Hematopoietic multipotent progenitor cell (in vitro differentiated cells): ENCODE measurements at regions not wholly inside any gene's neighbourhood (a gene's known extent, or its start where the extent isn't known, plus 50 kb on each side); places are given as distances from the start of the nearest gene placed in this dataset.

Experiments
- DNase-seq, 3 donors: peaks; one replicate each; pipeline ENCODE4 v3.0.0-alpha.2; 2011 to 2015; ENCODE audit warnings: low read depth in 2 of 3, low spot score in 2 of 3

DNA sequence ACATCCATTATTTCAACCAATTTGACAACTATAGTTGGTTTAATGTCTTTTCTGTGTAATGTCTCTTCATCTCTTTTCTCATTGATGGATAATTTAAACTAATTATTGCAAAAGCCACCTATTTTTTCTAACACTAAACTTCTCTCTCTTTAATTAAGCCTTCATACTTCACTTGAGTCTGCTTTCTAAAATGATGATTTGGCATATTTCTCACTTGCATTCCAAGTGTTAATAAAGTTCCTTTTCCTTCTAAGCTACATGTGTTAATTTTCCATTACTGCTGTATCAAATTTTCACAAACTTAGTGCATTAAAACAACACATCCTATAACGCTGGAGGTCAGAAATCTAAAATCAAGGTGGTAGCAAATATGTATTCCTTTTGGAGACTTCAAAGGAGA, 1743.8 kb upstream of the PCDH7 start:
- DNase-seq, result no peak

DNA sequence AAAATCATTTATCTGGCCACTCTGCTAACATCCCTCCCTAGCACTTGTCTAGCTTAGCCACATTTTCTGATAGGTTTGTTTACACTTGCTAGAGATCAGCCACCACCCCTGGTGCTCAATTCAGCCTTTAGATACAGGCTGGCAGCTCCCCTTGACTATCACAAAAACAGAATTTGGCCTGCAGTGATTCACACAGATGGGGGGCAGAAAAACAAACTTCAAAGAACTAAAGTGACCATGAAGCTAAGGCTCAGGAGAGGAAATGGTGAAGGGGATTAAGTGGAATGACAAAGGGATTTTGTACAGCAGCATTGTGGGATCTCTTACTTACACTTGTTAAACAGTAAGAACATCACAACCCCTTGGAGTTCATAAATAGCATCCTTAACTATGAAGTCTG, 1718.0 kb upstream of the PCDH7 start:
- no peak for DNase-seq

DNA sequence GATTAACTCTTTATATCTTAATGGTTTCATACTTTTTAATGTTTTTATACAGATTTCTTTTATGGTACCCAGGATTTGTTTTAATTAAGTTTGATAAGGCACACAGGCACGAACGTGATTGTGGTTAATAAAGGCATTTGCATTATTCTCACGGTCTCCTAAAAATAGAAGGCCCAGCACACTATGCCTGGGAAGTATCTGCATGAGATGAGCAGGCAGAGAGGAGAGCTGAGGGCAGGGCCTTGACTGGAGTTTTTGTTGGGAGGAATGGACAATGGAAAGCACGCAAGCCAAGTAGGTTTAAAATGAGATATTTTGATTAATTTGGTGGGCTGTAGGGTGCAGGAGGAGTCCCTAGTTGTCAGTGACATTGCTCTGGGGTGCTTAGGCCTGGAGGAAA, 1714.3 kb upstream of the PCDH7 start:
- no peak for DNase-seq

DNA sequence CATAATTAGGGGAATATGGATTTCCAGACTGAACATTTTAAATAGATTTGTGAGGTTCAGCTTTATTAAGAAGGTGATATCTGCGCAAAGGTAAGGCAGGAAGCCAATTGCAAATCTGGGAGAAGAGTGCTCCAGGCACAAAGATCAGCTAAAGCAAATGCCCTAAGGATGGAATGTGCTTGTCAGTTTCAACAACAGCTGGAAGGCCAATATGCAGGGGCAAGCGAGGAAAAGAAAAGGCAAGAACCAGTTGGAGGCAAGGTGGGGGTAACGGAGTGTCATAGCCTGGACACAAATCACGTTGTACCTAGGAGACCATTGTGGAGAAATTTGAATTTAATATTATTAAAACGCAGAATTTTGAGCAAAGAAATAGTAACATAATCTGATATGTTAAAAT, 1710.3 kb upstream of the PCDH7 start:
- no peak for DNase-seq

DNA sequence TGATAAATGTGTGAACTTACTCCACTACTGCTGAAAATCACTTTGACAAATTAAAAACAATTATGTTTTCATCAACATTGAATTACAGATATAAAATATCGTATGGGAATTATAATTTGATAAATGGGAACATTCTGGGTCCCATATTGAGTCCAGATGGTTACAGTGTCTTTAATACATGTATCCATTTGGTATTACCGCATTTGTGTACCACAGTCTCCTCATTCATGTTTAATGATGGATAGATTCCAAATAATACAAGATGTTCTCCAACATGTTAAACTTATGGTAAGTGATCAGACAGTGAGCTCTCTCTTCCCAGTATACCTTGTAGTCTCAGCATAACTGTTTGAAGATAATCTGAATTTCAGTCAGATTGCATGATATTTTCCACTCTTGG, 1706.8 kb upstream of the PCDH7 start:
- no peak for DNase-seq

DNA sequence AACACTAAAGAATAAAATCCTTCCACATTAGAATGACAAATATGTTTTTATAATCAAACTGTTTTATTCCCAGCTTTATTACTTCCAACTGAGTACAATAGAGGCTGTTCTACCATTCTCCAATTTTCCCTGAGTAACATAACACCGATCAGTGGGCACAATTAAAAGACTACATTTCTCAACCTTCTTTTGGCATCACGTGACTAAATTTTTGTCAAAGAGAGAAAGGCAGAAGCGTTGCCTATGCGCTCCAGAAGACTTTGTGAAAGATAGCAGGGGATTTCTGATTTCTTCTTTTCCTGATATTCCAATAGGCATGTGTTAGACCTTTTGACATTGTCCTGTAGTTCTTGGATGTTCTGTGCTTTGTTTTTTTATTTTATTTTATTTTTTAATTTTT, 1705.6 kb upstream of the PCDH7 start:
- DNase-seq, result no peak

DNA sequence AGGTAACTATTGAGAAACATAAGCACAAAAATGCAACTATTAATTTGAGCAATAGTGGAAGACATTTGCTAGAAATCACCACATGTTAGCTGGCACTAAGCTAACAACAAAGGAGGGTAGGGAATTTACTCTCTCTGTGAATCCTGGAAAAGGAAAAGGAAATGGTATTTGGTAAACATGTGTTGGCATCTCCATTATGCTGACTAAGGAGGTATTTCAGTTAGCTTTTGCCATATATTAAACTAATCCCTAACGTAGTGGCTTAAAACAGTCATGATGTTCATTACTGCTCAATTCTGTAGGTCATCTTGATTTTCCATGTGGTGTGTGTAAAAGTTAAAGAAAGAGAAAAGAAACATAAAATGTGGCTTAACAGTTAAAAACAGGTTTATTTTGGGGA, 1686.5 kb upstream of the PCDH7 start:
- no peak for DNase-seq

DNA sequence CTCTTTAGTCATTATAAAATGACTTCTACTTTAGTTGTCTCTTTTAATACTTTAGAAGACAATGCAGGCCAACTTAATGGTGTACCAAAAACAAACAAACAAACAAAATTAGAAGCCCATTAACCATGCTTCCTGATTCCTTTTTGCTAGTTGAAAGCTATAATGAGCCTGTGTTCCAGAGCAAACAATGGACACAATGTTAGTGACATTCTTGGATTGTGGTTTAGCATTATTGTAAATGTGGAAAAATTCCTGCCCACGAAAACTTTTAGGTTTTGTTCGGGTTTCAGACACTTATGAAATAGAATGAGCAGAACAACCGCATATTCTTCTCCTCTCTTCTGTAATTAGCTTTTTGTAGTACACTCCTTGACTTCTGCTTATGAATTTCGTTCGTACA, 1682.7 kb upstream of the PCDH7 start:
- DNase-seq, result no peak

DNA sequence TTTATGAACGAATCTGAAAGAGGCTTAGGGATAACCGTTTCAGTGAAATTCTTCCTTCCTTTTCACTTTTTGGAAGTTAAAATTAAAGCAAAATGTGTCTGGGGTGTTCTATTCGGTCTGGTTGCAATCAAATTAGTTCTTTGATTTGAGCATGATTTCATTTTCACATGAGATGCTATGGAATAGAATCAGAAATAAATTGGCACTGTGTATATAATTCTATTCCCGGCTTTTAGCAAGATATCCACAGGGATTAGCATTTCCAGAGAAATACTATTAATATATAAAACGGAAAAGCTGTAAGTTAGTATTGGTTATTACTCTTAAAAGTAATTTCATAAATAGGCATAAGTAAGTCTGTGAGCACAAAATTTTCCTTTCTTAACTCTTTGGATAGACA, 1676.8 kb upstream of the PCDH7 start:
- no peak for DNase-seq

DNA sequence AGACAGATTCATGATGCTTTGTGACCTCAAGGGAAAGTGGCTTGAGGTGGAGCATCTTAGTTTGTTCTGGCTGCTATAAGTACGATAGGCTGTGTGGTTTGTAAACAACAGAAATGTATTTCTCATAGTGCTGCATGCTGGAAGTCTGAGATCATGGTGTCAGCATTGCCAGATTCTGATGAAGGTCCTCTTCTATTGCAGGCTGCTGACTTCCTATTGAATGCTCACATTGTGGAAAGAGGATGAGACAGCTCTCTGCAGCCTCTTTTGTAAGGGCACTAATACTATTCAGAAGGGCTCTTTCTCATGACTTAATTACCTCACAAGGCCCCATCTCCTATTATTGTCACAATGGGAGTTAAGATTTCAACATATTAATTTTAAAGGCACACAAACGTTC, 1674.0 kb upstream of the PCDH7 start:
- DNase-seq, result no peak

DNA sequence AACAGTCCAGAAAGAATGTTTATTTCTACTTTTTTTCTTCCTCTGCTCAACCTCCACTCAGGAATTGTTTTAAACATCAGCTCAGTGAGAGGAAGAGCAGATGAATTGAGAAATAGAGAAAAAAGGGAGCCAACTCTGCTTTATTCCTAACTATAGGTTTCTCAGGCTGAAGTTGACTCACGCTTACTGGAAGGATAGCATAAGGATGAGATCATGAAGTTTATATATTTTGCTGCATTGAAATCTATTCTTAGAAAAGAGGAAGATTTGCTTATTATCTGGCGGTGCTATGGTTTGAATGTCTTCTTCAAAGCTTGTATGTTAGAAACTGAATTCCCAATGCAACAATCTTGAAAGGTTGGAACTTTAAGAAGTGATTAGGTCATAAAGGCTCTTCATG, 1673.4 kb upstream of the PCDH7 start:
- DNase-seq, result no peak

DNA sequence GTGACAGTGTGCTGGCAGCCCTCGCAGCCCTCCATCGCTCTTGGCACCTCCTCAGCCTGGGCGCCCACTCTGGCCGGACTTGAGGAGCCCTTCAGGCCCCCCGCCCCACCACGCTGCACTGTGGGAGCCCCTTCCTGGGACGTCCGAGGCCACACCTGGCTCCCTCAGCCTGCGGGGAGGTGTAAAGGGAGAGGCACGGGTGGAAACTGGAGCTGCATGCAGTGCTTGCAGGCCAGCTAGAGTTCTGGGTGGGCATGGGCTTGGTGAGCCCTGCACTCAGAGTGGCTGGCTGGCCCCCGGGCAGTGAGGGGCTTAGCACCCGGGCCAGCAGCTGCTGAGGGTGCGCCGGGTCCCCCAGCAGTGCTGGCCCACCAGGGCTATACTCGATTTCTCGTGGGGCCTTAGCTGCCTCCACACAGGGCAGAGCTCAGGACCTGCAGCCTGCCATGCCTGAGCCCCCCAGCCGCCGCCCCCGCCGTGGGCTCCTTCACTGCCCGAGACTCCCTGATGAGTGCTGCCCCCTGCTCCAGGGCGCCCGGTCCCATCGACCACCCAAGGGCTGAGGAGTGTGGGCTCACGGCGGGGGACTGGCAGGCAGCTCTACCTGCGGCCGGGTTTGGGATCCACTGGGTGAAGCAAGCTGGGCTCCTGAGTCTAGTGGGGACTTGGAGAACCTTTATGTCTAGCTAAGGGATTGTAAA, 1672.7 kb upstream of the PCDH7 start:
- no peak for DNase-seq

DNA sequence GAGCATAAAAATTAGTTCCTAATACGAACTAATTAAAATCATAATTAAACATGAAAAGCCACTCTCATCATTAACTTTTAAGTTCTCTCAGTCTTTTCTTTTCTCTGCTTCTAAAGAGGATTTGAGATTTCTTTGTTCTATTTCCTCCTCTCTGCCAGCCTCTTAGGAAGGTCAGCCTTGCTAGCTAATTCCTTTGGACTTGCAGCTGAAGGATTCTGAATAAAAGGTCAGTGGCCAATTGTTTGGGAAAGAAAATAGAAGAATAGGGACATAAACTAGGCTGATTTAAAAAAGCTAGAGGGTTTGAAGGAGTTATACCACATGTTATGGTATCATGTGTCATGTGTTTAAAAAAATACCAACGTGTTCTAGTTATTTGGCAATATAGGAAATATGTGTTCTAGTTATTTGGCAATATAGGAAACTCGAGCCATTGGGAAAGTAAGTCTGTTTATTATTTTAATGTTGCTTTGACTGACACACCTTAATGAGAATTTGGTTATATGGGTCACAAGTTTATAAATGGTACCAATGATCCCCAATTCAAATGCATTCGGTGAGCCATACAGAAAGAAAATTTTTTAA, 1668.7 kb upstream of the PCDH7 start:
- DNase-seq, result no peak

DNA sequence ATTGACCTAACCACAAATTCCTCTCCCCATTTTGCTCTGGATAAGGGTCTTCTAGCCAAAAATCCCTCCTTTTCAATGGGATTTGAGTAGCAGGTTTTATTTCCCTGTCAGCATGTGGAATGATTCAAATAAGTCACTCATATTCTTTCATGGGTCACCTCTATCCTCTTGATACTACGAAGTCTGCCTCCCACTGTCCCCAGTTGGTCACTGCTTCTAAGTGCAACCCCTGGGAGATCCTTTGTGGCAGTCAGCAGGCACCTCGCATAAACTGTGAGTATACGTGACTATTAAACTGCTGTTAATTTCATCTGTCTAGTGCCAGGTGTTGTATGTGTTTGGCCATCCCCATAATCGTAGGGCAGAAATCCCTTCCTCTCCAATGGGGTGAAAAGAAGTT, 1667.9 kb upstream of the PCDH7 start:
- no peak for DNase-seq

DNA sequence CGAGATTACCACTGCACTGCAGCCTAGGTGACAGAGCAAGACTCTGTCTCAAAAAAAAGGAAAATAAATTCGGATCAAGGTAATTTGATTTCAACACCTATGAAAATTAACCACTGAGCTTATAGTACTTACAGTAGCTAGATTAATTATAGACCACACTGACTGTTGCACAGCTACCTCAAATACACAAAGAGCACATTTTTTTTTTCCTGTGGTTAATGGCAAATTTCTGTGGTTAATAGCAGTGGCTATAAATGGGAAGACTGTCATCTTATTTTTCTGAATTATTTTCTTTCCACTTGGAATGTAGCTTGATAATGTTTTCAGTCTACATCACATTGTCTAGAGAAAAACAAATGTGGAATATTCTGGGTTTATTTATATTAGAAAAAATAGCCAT, 1661.6 kb upstream of the PCDH7 start:
- no peak for DNase-seq

DNA sequence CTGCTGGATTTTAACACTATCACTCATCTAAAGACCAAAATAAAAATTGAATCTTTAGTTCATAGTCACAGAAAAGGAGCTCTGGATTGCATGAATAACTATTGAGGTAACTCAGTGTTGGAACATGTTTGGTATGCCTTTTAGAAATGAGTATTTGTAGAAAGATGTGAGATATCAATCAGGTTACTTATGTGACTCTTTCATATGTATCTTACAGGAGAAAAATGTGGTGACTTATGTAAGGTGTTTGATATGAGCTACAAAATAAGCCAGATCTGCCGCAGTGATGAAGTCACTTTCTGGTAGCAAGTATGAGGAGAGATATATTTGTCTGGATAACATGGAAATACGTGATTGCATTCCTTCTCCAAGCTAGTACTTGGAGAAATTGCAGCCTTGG, 1653.3 kb upstream of the PCDH7 start:
- DNase-seq, result no peak

DNA sequence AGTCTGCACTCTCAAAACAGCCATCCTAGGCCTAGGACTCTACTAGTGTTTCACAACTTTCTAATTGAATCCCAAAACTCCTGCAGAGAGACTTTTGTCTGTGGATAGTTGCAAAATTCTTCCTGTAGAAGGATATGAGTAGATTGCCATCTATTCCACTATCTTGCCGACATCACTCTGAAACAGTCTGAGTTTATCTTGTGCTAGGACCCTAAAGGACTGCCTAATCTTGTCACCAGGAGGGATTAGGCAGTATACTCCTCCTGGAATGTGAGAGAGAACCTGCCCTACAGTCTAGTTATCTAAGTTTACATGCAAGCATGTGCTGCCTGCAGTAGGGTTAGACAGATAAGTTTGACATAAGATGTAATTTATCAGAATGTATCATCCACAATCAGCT, 1646.6 kb upstream of the PCDH7 start:
- DNase-seq, result no peak

DNA sequence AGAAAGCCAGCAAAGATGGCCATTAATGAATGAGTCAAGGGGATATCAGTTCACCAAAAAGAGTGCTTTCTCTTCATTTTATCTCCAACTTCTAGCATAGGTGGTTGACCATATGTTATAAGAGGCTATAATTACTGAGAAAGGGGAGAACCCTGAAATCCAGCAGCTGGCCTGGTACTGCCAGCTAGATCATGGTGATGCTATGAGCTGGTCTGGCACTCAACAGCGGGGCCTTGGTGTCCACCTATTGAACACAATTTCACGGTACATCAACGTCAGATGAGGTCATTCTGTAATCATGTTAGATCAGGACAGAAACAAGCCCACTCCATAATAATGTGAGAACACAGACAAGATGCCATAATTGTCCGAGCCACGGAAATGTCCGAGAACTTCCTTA, 1644.8 kb upstream of the PCDH7 start:
- no peak for DNase-seq

DNA sequence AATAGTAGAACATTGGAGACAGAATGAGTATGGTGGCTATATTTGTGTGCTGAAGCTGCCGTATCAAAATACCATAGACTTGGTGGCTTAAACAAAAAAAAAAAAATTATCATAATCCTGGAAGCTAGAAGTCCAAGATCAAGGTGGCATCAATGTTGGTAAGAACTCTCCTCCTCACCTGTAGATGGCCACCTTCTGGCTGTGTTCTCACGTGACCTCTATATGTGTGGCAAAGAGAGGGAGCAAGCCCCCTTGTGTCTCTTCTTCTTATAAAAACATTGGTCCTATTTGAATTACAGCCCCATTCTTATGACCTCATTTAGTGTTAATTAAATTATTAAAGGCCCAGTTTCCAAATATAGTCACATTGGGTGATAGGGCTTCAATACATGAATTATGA, 1640.9 kb upstream of the PCDH7 start:
- DNase-seq, result no peak

DNA sequence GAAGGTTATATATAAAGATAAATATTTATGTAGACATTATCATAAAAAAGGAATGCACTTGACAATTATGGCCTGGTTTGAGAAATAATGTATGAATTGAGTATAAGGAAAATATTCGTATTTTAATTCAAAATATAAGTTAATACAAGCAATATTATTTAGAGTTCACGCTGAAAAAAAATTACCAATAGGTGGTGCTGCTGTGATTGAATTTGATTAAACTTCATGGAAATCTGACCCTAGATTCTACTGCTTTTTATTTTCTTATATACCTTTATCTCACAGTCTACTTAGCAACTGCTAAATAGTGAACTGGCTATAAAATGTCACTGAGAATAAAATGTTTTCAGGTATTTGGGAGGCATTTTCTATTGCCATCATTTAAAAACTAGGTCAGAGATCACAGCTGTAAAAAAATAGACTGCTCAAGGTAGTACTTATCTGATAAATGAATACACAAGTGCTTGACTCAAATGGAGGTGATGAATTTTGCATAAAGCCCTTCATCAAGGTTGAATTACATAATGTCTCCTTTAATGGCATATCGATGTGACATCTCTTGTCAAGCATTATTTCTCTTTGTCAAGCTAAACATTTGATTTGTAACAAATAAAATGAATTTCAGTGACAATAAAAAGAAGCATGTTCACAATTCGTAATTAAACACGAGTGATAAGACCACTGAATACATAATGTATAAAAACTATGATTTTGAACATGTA, 1638.8 kb upstream of the PCDH7 start:
- DNase-seq, result no peak

DNA sequence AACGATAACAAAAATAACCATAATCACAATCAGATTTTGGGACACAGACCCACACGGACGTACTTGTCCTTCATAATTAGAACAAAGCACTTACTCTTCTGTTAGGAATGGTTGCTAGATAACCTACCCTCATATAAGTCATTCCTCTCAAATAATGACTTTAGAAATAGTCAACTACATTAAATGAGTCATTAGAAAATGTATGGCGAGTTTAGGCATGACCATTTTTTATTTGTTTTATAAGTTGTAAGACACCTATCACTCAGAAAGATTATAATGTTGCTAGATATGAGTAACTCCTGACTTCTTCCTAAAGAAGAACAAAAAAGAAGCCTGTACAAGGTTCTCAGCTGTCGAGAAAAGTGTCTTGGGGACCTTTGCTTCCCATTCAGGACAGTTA, 1637.5 kb upstream of the PCDH7 start:
- no peak for DNase-seq

DNA sequence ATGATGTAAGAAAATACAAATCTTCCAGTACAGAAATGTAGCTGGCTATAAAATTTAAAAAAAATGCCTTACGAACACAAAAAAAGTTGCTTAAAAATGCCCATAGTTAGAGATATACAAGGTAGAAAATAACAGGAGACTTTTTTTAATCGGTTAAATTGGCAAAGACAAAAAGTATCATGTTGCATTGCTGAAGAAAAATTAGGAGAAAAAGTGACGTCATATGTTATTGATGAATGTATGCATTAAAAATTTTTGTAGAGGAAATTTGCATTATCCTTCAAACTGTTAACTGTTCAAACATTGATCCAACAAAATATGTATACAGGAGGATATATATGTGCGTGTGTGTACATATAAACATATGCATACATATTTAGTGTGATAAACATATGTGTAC, 1634.4 kb upstream of the PCDH7 start:
- DNase-seq, result no peak
